ENCODE measurements at regions not wholly inside any gene's neighbourhood (a gene's known extent, or its start where the extent isn't known, plus 50 kb on each side); places are given as distances from the start of the nearest gene placed in this dataset.

GRCh38 chr11:92276773-92277172 lies 52.2 kb downstream of the FAT3 start:
- no peak for DNase-seq

DNA sequence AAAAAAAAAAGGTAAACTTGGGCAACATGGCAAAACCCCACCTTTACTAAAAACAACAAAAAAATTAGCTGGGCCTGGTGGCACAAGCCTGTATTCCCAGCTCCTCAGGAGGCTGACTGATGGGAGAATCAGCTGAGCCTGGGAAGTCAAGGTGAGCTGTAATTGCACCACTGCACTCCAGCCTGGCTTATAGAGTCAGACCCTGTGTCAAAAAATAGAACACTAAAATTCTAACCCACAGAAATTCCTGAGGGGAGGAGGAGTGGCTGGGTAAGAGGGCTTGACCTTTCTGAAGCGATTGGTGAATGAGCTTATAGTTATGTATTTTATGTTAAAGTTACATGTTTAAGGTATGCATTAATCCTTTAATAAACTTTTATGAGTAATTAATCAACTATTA lies 53.3 kb downstream of the FAT3 start:
- no peak for DNase-seq

GRCh38 chr11:92278791-92279433 lies 54.3 kb downstream of the FAT3 start:
- DNase-seq, result no peak

- DNase-seq, result no peak
These were observed 59.5 kb downstream of the FAT3 start for GRCh38 chr11:92284107-92284506.

- DNase-seq, result no peak
These were observed 59.9 kb downstream of the FAT3 start for GRCh38 chr11:92284558-92284957.

DNA sequence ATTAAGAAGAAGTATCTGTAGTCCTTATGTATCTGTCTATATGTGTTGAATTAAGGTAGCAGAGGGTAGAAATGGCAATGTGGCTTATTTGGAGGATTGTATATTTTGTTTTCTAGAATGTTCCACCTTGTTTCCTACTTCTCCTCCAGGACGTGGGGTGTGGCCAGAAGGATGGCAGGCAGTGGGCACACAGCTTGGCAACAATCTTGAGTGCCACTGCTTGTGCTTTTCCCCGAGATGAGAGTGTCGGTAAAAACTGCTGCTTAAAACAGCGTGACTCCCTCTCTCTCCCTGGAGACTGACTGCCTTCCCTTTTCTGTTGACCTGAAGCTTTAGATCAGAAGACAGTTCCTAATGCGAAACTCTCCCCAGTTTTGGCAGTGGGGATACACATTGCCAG lies 61.2 kb downstream of the FAT3 start:
- DNase-seq, result no peak

DNA sequence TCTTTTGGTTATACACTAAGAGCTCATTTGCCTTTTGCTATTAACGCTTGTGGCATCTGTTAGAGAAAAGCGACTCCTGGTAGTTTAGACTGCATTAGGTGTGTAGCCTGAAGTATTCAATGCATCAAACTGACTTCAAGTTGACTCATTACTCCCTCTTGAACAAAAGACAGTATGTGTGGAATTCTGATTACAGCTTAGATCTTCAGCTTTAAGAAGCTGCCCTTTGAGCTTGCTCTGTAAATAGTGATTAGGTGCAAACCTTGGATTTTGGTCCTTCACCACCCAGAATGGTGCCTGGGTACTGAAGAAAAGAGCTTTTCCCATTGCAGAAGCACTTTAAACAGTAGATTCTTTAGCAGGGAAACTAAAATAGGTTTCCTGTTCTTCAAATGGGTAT lies 62.1 kb downstream of the FAT3 start:
- DNase-seq, result no peak

GRCh38 chr11:92295175-92296137 lies 70.8 kb downstream of the FAT3 start:
- DNase-seq, result no peak

DNA sequence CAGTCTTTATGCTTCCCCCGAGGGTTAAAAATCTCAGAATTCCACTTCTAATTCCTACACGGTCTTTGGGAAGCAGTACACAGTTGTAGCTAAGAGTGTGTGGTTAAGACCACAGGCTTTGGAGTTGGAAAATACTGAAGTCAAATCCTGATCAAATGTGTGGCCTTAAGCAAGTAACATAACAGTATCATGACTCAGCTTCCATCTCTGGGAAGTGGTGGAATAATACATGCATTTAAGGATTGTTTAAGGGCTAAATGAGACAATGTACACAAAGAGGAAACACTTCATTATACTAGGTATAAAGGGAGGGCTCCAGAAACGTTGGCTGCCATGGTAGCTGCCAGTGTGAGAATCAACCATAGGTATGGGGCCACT lies 71.5 kb downstream of the FAT3 start:
- DNase-seq, result no peak

- DNase-seq, result no peak
These were observed 73.2 kb downstream of the FAT3 start for GRCh38 chr11:92297567-92298553.

GRCh38 chr11:92300876-92301275 lies 76.3 kb downstream of the FAT3 start:
- DNase-seq, result peak in 1 of 2 experiments; percentile 32

GRCh38 chr11:92302770-92303169 lies 78.2 kb downstream of the FAT3 start:
- DNase-seq, result no peak

DNA sequence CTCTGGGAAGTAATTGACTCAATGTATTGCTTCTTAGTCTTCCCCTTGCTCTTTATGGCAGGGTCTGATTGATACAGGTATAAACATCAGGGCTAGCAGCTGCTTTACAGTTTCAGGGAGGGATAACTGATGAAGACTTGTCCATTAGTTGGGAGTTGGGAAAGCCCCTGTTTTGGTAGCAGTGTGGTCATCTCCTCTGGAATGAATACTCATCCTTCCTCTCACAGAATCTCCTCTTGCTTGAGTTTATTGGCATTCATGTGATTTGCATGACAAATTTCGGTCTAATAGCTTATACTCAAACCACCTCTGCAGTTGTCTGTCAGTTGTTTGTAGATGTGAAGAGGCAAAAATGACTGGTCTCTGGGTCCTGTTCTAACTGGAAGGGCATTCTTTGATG lies 79.7 kb downstream of the FAT3 start:
- DNase-seq, result no peak

DNA sequence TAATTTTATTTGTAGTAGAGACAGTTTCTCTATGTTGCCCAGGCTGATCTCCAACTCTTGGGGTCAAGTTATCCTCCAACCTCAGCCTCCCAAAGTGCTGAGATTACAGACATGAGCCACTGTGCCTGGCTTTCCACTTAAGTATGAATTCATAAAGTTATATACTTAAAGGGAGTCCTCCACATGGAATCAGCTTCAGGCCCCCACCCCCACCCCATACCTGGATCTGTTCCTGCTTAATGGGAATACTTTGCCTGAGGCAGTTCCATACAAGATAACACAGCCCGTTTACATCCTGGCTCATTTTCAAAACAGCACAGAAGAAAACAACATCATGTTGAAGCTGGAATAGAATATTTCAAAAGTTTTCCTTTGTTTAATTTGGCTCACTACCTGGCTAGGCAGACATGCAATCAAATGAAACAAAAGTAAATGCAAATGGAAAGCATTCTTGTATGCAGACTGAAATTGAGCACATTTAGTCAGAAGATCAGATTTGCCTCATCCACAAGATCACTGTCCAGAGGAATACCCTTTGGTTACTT lies 82.4 kb downstream of the FAT3 start:
- DNase-seq, result no peak

GRCh38 chr11:92308366-92308765 lies 83.7 kb downstream of the FAT3 start:
- no peak for DNase-seq

DNA sequence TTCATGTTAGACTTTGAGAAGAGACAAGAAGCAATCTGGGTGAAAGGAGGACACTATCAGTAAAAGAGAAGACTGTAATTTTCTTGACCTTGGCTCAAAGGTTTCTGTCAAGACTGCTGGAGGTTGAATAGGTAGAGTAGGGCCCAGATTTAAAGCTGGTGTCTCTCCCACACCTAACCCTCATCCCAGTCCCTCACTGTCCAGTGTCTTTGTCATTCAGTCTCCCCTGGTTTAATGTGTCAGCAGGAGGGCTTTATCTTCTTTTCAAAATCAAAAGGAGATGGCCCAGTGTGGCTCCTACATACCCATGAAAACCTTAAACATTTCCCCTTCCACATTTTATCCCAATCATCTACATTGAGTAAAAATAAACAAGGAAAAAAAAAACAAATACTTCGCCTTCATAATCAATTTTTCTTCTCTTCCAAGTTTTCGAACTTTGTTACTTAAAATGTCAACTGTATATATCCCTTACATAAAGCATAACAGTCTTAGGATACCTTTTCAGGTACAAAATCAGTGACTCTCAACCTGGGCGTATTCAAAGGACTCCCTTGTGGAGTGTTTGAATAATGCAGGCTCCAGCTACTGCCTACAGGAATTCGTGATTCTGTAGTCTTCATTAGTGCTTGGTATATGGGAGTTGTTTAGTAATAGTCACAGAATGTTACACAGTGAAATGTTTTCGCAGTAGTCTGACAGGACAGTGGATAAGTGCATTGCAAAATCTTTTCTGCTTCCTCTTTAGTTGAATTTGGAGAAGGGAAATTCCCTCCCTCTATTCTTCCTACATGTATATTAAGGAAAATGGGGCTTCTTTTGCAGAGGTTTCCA lies 87.2 kb downstream of the FAT3 start:
- no peak for DNase-seq

- no peak for DNase-seq
These were observed 89.2 kb downstream of the FAT3 start for GRCh38 chr11:92313784-92314183.

DNA sequence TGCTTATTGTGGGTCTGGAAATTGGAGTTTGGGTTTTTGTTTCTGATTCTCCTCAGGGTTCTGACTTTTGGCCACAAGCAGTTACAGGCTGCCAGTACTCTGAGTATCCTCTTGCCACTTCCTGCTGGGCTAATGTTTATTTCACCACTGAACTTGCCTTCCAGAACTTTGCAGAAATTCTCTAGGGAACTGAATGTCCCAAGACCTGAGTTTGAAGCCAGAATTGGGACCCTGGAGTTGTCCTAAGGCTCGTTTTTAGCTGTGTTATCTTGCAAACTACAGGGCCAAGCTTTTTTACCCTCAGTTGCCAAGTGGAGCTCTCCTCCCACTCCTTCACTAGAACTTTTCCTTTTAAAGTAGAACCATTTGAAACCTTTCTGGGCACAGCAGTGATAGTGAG lies 89.9 kb downstream of the FAT3 start:
- DNase-seq, result no peak

GRCh38 chr11:92316106-92316809 lies 91.6 kb downstream of the FAT3 start:
- DNase-seq, result no peak

- no peak for DNase-seq
These were observed 92.6 kb downstream of the FAT3 start for GRCh38 chr11:92317222-92317621.

DNA sequence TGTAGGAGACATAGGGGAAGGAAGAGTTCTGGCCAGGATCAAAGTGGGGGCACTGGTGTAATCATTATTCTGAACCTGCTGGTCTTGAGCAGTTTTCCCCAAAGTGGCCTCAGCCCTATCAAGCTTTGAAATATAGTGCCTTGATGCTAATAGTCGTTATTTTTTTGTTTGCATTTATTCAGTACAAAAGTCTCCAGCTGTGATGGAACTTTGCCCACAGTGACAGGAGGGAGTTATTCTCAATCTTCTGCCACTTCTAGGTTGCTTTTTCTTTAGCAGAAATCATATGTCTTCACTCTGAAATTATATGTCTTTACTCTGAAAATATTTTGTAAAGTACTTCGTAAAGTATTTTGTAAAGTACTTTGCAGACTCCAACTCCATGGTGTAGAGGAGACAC lies 93.1 kb downstream of the FAT3 start:
- no peak for DNase-seq
